NK-92 (cell line): ENCODE measurements at regions not wholly inside any gene's neighbourhood (a gene's known extent, or its start where the extent isn't known, plus 50 kb on each side); places are given as distances from the start of the nearest gene placed in this dataset.

Experiments used
- DNase-seq: peaks from one replicate; lab custom pipeline; 2025; ENCODE audit not compliant: unreplicated experiment; lab: John Stamatoyannopoulos, UW

DNA sequence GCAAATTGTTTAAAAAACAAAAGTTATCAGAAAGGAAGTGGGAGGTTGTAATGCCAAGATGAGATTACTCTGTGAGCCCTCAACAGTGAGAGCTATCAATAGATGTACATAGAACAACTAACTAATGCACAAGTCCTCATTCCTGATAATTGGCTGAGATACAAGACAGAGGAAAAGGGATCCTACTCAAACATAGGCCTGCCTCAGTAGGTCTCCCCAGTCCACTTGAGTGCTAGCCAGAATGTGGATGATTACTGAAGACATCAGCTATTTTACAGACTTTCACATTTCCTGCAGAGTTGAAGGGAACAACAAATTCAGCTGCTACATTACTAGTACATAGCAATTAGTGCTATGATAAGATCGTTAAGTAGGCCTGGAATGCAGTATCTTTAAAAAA, 981.9 kb downstream of the TUSC7 start:
- no peak for DNase-seq

DNA sequence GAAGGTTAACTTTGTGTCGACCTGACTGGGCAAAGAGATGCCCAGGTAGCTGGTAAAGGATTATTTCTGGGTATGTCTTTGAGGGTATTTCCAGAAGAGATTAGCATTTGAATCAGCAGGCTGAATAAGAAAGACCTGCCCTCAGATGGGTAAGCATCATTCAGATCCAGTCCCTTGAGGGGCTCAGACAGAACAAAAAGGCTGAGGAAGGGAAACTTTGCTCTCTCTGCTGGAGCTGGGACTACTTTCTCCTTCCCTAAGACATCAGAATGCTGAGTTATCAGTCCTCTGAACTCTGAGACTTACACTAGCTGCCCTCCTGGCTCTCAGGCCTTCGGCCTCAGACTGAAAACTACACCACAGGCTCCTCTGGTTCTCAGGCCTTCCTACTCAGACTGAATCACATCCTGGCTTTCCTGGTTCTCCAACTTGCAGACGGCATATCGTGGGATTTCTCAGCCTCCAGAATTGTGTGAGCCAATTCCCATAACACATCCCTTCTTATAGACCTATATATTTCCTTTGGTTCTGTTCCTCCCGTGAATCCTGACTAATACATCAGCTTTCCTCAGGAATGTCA, 982.9 kb downstream of the TUSC7 start:
- DNase-seq, result no peak

DNA sequence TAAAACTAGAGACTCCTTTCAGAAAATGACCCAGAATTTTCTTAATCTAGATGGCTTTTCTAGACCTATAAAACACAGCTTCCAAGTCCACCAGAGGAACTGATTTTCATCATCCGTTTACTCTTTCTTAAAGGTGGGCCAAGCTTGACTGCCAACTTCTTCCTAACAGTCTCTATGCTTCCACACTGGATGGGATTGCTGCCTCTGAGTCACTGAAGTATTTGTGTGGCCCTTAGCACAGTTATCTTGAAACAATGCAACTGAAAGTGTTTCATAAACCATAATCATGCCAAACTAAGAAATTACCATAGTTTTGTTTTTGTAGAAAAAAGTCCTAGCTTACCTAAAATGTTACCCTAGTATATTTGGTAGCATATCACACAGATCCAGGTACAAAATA, 985.7 kb downstream of the TUSC7 start:
- DNase-seq, result no peak

DNA sequence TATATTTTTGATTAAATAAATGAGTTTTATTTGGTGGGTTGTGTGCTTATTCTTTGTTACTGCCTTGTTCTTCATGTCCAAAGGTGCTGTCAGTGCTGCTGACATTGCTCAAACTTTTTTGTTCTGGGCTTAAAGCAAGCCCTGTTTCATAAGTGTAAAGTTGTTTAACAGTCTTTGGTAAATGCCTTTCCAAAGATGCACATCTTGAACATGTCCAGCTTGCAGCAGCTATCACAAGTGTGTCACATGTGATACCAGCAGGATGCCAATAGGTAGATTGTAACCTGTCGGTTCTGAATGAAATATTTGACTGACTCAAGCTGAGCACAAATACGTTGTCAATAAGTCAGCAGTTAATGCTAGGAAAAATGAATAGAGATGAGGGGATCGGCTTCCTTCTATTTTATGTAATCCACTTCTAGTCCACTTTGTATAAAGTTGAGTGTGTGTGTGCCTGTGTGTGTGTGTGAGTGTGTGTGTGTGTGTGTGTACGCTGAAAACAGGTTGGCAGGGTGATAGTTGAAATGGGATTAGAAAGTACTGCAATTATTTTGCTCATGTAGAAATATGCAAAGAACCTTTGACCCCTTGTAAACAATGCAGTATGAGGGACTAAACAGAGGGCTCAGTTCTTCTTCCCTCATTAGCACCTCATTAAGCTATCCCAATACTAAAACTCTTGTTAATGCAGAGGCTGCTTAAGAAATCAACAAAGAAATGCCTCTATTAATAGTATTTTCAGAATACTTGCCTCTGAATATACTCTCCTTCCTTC, 986.5 kb downstream of the TUSC7 start:
- DNase-seq, result no peak

DNA sequence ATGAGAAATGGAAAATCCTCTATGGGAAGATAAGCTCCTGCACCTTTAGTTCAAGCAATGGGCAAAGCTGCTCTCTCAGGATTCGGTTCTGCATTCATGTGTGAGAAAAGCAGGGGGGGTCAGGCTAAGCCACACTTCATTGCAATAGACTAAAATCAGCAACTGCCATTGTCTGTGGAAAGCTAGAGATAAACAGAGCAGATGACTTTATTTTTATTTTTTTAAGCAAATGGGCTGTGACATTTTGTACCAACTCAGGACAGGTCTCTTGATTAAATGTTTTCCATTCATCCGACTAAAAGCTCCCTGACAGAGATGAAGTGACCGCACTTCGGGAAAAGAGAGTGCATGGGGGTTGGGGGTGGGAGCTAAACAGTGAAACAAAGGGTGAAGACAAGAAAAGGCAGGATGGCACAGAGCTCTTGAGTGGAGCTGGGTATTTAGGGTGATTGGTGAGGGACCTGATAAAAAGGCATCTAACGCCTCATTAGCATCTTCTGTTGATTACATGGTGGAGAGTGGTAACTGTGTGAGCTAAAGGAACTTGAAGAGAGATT, 987.4 kb downstream of the TUSC7 start:
- no peak for DNase-seq

DNA sequence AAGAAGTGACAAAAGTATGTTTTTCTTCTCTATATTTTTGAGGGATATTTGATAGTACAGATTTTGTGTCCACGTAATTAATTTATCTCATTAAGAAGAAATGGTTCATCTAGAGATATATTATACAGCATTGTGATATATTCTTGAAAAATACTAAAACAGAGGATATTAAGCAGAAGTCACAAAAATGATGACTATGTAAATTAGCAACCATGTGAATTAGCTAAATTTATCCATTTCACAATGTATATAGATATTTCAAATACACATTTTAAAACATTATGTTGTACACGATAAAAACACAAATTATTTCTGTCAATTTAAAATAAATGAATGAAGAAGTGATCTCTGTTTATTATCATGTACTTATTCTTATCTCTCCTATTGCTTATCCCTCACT, 989.5 kb downstream of the TUSC7 start:
- no peak for DNase-seq

DNA sequence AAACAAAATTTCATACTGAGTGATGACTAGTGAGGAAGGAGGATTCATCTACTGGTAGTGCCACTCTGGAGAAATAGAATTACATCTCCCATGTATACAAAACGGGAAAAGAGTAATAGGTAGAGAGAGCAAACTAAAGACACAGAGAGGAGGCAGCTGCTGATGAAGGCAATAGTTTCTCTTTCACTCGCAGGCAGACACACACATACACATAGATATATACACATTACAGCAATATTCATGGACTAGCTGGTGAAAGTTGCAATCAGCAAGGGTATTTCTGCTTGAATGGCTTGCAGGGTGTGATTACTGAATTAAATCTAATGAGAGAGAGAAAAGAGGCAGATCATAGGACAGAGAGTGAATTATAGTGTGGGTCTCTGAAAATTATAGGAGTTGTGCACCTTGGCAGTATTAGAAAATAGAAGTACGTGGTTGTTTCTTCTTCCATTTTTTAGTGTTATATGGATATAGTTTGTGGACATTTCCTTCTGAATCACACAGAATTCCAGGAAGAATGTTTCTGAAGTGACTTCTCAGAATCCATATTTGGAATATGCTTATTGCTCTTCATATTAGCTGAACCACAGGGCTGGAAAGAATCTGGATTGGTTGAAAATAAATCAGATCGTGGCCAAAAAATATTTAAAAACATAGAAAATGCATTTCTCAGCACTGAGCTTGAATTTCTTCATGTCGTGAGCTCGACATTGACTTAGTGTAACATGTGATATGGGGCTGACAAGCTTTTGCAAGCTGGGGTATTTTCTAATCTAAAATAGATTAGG, 991.2 kb downstream of the TUSC7 start:
- DNase-seq, result no peak

DNA sequence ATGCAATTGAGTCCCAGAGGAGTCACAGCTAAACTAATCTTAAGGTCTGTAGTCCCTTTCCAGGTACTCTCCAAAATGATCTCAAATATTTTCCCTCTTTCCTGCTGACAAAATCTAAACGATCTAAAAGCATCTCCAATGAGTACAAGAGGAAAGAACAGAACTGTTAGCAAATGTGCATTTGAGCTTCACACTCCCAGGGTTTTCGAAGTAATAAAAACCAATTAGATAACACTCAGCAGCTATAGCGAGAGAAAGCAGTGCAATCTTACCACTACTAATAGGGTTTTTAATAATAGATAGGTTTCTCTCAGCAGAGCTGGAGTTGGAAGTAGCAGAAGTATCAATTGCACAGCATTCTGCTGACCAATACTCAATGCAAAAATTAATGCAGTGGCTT, 995.4 kb downstream of the TUSC7 start:
- no peak for DNase-seq

DNA sequence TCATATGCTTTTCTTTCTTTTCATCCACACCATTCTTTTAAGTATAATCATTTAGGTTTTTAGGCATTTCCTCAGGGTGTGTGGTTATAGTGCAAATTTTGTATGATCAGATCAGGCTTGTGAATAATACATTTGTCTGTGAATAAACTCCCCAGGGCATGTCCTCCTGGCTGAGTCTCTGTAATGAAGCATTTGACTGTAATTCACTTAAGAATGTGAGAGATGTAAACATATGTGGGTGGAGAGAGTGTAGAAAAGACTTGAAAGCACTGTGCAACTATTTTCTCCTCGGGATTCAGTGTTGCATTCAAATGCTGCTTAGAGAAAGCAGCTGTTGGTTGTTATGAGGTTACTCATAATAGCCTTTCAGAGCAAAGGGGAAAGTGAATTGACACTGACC, 996.5 kb downstream of the TUSC7 start:
- no peak for DNase-seq

DNA sequence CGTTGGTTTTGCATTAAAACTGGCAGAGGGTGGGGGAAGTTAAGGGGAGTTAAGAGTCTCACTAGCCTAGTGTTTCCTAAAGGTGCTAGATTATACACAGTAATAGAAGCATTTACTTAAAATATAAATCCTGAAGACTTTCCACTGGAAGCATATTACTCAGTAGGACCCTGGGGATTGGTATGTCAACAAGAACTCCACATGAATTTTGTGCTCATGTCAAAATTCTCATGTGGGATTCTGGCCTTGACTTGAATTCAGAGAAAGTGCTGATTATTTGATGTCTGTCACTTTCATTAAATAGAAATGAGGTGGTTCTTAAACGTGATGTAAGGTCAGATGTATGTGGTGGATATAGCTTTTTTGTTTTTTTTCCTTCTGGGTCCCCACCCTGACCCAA, 997.2 kb downstream of the TUSC7 start:
- DNase-seq, result no peak

DNA sequence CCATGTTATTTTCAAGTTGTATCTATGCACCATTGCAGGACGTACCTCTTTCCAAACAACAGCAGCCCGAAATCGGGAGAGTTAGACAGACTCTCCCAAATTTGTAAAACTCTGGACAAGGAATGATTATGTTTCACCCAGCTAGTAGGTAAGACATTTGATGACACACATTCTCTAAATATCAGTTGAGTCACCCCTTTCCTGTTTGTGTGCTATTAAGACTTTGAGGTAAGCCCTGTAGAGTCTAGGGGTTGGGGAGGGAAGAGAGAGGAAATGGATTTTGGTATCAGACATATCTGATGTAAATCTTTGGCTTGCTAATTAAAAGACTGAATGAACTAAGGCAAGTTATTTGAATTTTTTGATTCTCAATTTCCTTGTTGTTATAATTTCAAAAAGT, 999.0 kb downstream of the TUSC7 start:
- no peak for DNase-seq

DNA sequence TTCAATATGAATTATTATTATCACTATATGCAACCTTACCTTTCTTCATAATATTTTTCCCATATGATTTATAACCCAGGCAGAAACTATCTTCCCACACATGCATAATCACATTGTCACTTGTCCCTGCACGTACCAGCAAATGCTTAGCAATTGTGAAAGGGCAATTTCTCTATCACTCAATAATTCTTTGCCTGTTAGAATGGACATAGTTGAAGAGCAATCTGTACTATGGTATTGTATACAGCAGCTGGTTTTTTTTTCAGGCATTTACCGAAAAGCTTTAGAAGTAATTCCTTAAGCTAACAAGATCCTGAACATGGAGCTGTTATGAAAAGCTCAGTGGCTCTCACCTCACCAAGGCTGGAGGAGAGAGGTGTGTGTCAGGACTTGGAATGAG, 999.5 kb downstream of the TUSC7 start:
- no peak for DNase-seq

DNA sequence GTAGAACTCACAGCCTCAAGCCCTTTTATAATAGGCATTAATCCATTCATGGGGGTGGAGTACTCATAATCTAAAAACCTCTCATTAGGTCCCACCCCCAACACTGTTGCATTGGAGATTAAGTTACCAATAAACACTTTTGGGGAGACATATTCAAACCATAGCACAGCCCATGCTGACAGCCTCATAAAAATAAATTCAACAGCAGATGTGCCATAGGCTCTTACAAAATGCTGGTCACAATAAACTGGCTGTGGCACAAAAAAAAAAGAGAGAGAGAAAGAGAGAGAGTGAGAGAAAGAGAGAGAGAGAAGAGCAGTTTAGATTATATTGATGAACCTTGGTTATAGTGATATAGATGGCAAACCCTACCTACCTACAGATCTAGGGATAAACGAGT, 1000.9 kb downstream of the TUSC7 start:
- no peak for DNase-seq

DNA sequence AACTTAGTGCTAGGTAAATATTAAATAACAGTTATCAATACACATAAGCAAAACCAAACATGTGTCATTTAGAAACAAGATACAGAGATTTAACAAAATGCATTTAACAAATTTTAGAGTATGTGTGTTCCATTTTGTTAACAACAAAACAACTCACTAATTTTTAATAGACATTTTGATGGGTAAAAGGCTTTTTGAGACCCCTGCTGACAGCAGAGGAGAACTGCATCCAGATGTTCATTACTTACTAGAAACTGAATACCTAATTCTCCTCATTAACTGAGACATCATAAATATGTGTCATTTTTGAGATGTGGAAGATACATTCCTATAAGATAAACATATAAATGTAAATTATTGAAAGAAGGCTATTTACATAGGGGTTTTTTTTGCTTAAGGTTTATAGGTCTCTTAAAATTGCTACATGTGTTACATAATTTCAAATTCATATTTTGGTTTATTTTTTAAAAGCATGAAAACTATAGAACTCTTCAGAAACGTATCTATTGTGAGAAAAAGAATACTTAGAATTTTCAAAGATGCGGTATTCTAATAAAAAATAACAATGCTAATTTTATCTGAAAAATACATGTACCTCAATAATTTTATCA, 1009.8 kb downstream of the TUSC7 start:
- no peak for DNase-seq

DNA sequence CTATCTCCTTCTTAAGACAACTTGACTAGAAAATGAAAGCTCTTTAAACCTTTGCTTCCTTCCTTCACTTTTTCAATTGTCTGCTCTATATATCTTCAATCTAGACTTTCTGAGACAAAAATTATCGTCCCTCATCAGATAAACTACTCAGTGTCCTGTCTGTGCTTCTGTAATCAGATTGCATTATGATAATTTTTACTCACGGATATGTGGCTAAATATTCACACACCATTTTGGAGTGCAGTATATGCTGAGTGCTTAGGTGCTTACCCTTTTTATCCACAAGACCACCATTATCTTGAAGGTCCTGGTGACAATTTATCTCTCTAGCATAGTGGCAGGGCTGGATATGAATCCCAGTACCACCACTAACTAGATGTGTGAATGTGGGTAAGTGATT, 1012.3 kb downstream of the TUSC7 start:
- no peak for DNase-seq

DNA sequence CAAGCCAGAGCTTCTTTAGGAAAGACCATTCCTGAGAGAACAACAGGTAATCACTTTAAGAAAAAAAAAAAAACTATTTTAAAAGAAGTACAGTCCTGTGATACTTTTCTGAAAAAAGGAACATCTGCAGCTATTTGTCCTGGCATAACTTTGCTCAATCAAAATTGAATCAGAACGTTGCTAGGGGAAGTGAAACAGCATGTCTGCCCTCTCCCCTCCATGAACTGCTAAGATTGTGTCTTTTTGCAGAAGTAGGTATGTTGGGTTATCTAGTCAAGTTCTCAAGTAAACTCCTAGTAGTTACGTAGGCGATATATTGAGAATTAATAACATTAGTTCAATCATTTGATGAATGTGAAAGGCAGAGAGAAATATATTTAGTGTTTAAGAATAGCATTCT, 1013.3 kb downstream of the TUSC7 start:
- DNase-seq, result no peak

DNA sequence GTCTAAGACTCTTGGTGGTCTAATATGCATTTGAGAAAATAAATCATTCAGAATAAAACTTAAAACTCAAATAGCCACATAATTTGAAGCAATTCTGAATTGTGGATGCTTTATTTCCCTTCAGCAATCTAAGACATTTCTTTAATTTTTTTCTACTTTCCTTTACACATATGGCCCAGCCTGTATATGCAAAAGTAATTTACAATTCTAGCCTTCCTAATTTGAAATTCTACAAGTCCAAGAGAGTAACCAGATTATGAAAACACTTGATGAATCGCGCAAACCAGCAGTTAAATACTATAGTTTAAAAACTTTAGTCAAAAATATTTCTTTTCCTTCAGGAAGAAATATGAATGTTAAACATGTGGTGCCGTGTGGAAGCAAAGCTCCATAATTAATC, 1014.2 kb downstream of the TUSC7 start:
- no peak for DNase-seq

DNA sequence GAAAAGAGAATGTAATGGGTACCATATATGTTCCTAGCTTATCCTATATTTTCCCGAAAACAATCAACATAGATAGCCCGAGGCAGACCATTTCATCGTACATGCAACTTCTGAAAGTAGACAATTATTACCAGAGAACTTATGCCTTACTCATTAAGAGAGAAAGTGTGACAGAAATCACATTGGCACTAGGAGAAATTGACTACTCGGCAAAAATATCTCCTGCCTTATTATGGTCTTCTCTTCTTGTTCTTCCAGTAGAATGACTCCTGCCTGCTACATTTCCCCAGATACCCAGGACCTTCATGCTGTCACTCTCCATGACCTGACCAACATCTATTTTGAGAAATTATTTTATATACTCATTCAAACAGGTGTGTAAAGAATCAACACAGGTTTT, 1015.7 kb downstream of the TUSC7 start:
- DNase-seq, result no peak

DNA sequence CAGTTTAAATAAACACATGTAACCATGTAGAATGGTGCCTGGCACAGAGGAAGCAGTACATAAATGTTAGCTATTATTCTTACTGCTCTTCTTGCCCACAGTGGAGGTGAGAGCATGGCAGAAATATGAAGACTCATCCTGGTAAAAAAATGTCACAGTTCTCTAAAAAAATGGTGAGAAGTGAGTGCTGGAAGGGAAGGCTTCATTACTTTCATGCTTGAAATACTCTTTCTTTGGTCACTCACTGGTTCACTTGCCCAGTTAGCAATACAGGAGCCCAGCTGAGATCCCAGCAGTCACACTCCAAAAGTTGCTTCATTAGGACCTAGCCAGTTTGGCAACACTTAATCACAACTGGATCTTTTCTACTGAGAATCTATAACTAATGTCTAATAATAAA, 1017.2 kb downstream of the TUSC7 start:
- no peak for DNase-seq

DNA sequence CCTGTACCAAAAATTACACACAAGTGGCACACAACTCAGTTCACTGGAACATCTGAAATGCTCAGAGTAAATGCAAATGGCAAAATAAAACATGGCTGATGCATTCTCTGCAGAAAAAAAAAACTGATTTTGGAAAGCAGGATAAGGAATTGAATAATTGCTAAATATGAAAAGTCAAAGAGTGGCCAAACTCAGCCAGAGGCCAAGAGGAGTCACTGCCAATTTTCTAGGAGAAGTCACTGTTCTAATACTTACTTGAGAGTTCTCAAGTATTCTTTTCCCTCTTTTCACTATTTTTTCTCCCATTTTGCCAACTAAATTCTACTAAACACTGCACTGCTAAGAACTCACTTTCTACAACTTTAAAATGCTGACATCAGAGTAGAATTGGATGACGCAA, 1018.6 kb downstream of the TUSC7 start:
- DNase-seq, result no peak

DNA sequence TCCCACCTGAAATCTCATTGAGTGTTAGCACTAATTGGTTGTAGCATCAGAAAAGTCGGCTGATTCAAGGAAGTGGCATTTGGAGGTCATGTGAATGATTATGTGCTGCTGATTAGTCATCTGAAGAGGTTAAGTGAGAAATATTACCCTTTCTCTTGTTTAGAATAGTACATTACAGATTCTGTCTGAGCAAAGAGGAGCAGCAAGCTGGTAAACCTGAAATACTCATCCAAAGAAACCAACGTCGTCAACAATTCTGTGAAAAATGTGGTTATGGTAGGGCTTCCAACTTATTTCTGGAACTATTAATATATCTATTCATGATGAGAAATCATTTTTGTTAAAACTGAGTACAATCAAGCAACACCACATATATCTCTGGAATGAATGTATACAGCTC, 1024.9 kb downstream of the TUSC7 start:
- DNase-seq, result no peak
